H9 (cell line): ENCODE measurements at regions not wholly inside any gene's neighbourhood (a gene's known extent, or its start where the extent isn't known, plus 50 kb on each side); places are given as distances from the start of the nearest gene placed in this dataset.

Experiments
- DNase-seq: peaks from one replicate; pipeline ENCODE4 v3.0.0-alpha.2; 2017
- H2AFZ ChIP-seq: one replicate; pipeline ENCODE4 v1.6.1; 2013; ENCODE audit warnings: mild to moderate bottlenecking, low read length, control low read depth, moderate library complexity
- H2AK5ac ChIP-seq: 2 replicates; pipeline ENCODE4 v1.6.1; 2013; ENCODE audit warnings: low read length, control low read depth, mixed read lengths; ENCODE audit not compliant: insufficient read length
- H2BK120ac ChIP-seq: one replicate; pipeline ENCODE4 v1.6.1; 2013; ENCODE audit warnings: low read depth, mild to moderate bottlenecking, low read length, control low read depth, inconsistent platforms; ENCODE audit not compliant: poor library complexity, severe bottlenecking
- H2BK12ac ChIP-seq: 2 replicates; pipeline ENCODE4 v1.6.1; 2013; ENCODE audit warnings: low read length, control low read depth, mixed read lengths, low read depth; ENCODE audit not compliant: insufficient read length
- H2BK15ac ChIP-seq: 2 replicates; pipeline ENCODE4 v1.6.1; 2013; ENCODE audit warnings: low read depth, low read length, control low read depth
- H2BK20ac ChIP-seq: one replicate; pipeline ENCODE4 v1.6.1; 2013; ENCODE audit warnings: low read depth, mild to moderate bottlenecking, low read length, control low read depth, inconsistent platforms; ENCODE audit not compliant: poor library complexity, severe bottlenecking
- H2BK5ac ChIP-seq: 2 replicates; pipeline ENCODE4 v1.6.1; 2013; ENCODE audit warnings: low read length, control low read depth, mixed read lengths; ENCODE audit not compliant: insufficient read length
- H3K14ac ChIP-seq: 2 replicates; pipeline ENCODE4 v1.6.1; 2013; ENCODE audit warnings: low read length, control low read depth; ENCODE audit not compliant: insufficient read depth
- H3K18ac ChIP-seq: 2 replicates; pipeline ENCODE4 v1.6.1; 2013; ENCODE audit warnings: low read depth, mild to moderate bottlenecking, mixed read lengths, low read length, control low read depth; ENCODE audit not compliant: insufficient read length
- H3K23ac ChIP-seq: 2 replicates; pipeline ENCODE4 v1.6.1; 2013; ENCODE audit warnings: low read length, control low read depth, mixed read lengths, low read depth; ENCODE audit not compliant: insufficient read length
- H3K23me2 ChIP-seq: 2 replicates; pipeline ENCODE4 v1.6.1; 2013; ENCODE audit warnings: low read depth, mild to moderate bottlenecking, mixed read lengths, low read length, control low read depth; ENCODE audit not compliant: insufficient read length, poor library complexity, severe bottlenecking
- H3K27ac ChIP-seq: 2 replicates; pipeline ENCODE4 v1.5.1; 2013; ENCODE audit warnings: low read length, control low read depth, mixed read lengths, low read depth; ENCODE audit not compliant: insufficient read length
- H3K27me3 ChIP-seq: 2 replicates; pipeline ENCODE4 v1.6.1; 2013; ENCODE audit warnings: low read length, control low read depth, inconsistent platforms; ENCODE audit not compliant: insufficient read depth
- H3K4ac ChIP-seq: 2 replicates; pipeline ENCODE4 v1.6.1; 2013; ENCODE audit warnings: low read depth, mild to moderate bottlenecking, control low read depth, inconsistent platforms, low read length, moderate library complexity
- H3K4me1 ChIP-seq: 2 replicates; pipeline ENCODE4 v1.6.1; 2013; ENCODE audit warnings: low read length, control low read depth, inconsistent platforms; ENCODE audit not compliant: insufficient read depth
- H3K4me2 ChIP-seq: 2 replicates; pipeline ENCODE4 v1.6.1; 2013; ENCODE audit warnings: low read length, control low read depth, mixed read lengths; ENCODE audit not compliant: insufficient read length, insufficient read depth
- H3K56ac ChIP-seq: 2 replicates; pipeline ENCODE4 v1.6.1; 2013; ENCODE audit warnings: low read depth, mild to moderate bottlenecking, mixed read lengths, low read length, control low read depth; ENCODE audit not compliant: insufficient read length
- H3K79me1 ChIP-seq: 2 replicates; pipeline ENCODE4 v1.6.1; 2013; ENCODE audit warnings: low read depth, mild to moderate bottlenecking, moderate library complexity, low read length, control low read depth, inconsistent platforms; ENCODE audit not compliant: insufficient read depth, poor library complexity, severe bottlenecking
- H3K79me2 ChIP-seq: 2 replicates; pipeline ENCODE4 v1.6.1; 2013; ENCODE audit warnings: low read length, control low read depth, inconsistent platforms; ENCODE audit not compliant: insufficient read depth
- H3K9ac ChIP-seq: 2 replicates; pipeline ENCODE4 v1.6.1; 2013; ENCODE audit warnings: low read length, control low read depth, mixed read lengths; ENCODE audit not compliant: insufficient read length; ENCODE audit errors: extremely low read depth
- H3K9me3 ChIP-seq: one replicate; pipeline ENCODE4 v1.6.1; 2013; ENCODE audit warnings: low read depth, low read length, inconsistent platforms; ENCODE audit not compliant: control insufficient read depth
- H3T11ph ChIP-seq: one replicate; pipeline ENCODE4 v1.6.1; 2013; ENCODE audit warnings: mild to moderate bottlenecking, low read length, control low read depth, inconsistent platforms
- H4K20me1 ChIP-seq: one replicate; pipeline ENCODE4 v1.6.1; 2013; ENCODE audit not compliant: control insufficient read depth, insufficient read length, insufficient read depth
- H4K5ac ChIP-seq: 2 replicates; pipeline ENCODE4 v1.6.1; 2013; ENCODE audit warnings: low read depth, mild to moderate bottlenecking, mixed read lengths, low read length, control low read depth; ENCODE audit not compliant: insufficient read length
- H4K8ac ChIP-seq: replicated peaks from 2 replicates; pipeline ENCODE4 v1.6.1; 2013; ENCODE audit warnings: low read length, control low read depth, mixed read lengths, low read depth; ENCODE audit not compliant: insufficient read length
- H4K91ac ChIP-seq: 2 replicates; pipeline ENCODE4 v1.6.1; 2013; ENCODE audit warnings: low read depth, mild to moderate bottlenecking, moderate library complexity, mixed read lengths, low read length, control low read depth; ENCODE audit not compliant: insufficient read length
- H3K27ac Mint-ChIP-seq, 3 experiments: 2 replicates in 2 of 3; 3 replicates in 1 of 3; pipeline ENCODE4 v1.8.0; 2020 to 2021; ENCODE audit warnings: mixed read lengths in 3 of 3, mild to moderate bottlenecking in 1 of 3, moderate library complexity in 1 of 3
- H3K27me3 Mint-ChIP-seq: 2 replicates; pipeline ENCODE4 v1.8.0; 2021; ENCODE audit warnings: low read depth, mild to moderate bottlenecking, moderate library complexity, mixed read lengths
- H3K36me3 Mint-ChIP-seq, 3 experiments: 2 replicates in 2 of 3; 3 replicates in 1 of 3; pipeline ENCODE4 v1.8.0; 2020 to 2021; ENCODE audit warnings: low read depth in 3 of 3, mixed read lengths in 3 of 3; ENCODE audit not compliant: insufficient read depth in 1 of 3
- H3K4me1 Mint-ChIP-seq, 2 experiments: 2 replicates each; pipeline ENCODE4 v1.8.0; 2020; ENCODE audit warnings: mixed read lengths in 2 of 2
- H3K4me3 Mint-ChIP-seq, 2 experiments: 2 replicates in 1 of 2; 3 replicates in 1 of 2; pipeline ENCODE4 v1.8.0; 2020 to 2021; ENCODE audit warnings: mild to moderate bottlenecking in 2 of 2, mixed read lengths in 2 of 2, moderate library complexity in 1 of 2
- H3K9me3 Mint-ChIP-seq, 2 experiments: 2 replicates in 1 of 2; 3 replicates in 1 of 2; pipeline ENCODE4 v1.8.0; 2020; ENCODE audit warnings: mild to moderate bottlenecking in 2 of 2, mixed read lengths in 2 of 2, moderate library complexity in 1 of 2
- WGBS: extraction: QIAGEN DNeasy Blood & Tissue Kit; methylation state at CpG from one replicate; pipeline ENCODE4 v1.1.7; 2013; ENCODE audit warnings: missing lambda C conversion rate, low lambda C conversion rate, mixed read lengths; ENCODE audit not compliant: insufficient read length; ENCODE audit errors: extremely low coverage; 5-methylcytosine and 5-hydroxymethylcytosine counted together
- TF ChIP-seq, protein P1 (sequence below): fragments of 200-600 bp; sonication (generic); conservative IDR thresholded peaks from 3 replicates; pipeline ENCODE4 v1.8.0; 2021; ENCODE audit warnings: antibody characterized with exemption, mild to moderate bottlenecking

DNA sequence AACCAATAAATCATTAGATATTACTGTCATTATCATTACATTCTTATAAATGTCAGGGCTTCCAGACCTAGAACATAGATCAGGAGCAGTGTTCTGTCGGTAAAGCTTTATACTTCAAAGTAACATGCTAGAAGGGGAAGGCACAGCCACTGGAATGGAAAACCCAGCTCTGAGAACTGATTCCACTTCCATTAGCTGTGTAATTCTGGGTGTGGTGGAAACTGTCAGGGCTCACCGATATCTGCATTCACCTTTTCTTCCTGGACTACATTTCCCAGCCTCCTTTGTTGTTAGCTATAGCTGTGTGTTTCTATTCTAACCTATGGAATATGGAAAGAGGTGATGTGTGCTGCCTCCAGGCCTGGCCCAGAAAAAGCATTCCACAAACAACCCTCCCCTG lies 585.8 kb downstream of the BUD13 start:
- Mint-ChIP-seq H3K4me3 (no peak overlapping the region), H3K27ac (no peak overlapping the region), H3K36me3 (no peaks in the 10 kb centered on the region), H3K4me1 (peaks cover 14 to 36% of the 10 kb centered on the region in 2 experiments), H3K27me3 (peaks cover 9% of the 10 kb centered on the region), H3K9me3 (no peaks in the 10 kb centered on the region)
- no CpG with 5 or more reads among the region's 2 CpGs for WGBS
- Histone ChIP-seq H3K9ac (no peak overlapping the region), H3K14ac (no peak overlapping the region), H3T11ph (no peak overlapping the region), H3K27me3 (no peaks in the 10 kb centered on the region; the same call in 1 of the 2 replicates), H2BK15ac (no peak overlapping the region), H2BK5ac (no peak overlapping the region), H2AK5ac (no peak overlapping the region), H2BK12ac (no peak overlapping the region), H2BK20ac (no peak overlapping the region), H3K23me2 (no peaks in the 10 kb centered on the region), H3K79me2 (no peaks in the 10 kb centered on the region), H3K4me2 (no peak overlapping the region), H3K18ac (no peak overlapping the region), H3K9me3 (no peaks in the 10 kb centered on the region), H3K79me1 (no peaks in the 10 kb centered on the region), H2AFZ (no peak overlapping the region), H3K56ac (no peak overlapping the region), H3K23ac (no peak overlapping the region), H4K91ac (no peak overlapping the region), H4K8ac (no peak overlapping the region), H4K5ac (no peak overlapping the region), H3K27ac (no peak overlapping the region), H3K4me1 (peaks cover 10% of the 10 kb centered on the region; the same call in 1 of the 2 replicates), H4K20me1 (no peaks in the 10 kb centered on the region), H3K4ac (no peak overlapping the region), H2BK120ac (no peak overlapping the region)
- TF ChIP-seq, protein P1, sequence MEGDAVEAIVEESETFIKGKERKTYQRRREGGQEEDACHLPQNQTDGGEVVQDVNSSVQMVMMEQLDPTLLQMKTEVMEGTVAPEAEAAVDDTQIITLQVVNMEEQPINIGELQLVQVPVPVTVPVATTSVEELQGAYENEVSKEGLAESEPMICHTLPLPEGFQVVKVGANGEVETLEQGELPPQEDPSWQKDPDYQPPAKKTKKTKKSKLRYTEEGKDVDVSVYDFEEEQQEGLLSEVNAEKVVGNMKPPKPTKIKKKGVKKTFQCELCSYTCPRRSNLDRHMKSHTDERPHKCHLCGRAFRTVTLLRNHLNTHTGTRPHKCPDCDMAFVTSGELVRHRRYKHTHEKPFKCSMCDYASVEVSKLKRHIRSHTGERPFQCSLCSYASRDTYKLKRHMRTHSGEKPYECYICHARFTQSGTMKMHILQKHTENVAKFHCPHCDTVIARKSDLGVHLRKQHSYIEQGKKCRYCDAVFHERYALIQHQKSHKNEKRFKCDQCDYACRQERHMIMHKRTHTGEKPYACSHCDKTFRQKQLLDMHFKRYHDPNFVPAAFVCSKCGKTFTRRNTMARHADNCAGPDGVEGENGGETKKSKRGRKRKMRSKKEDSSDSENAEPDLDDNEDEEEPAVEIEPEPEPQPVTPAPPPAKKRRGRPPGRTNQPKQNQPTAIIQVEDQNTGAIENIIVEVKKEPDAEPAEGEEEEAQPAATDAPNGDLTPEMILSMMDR: no peak
- no peak for DNase-seq
